SK-N-DZ (cell line): ENCODE measurements at regions not wholly inside any gene's neighbourhood (a gene's known extent, or its start where the extent isn't known, plus 50 kb on each side); places are given as distances from the start of the nearest gene placed in this dataset.
"Not testable (repeated sequence)": the region's sequence is repeated elsewhere in the genome, so short reads cannot be mapped to it uniquely, and the experiment has no call there.

Source experiments
- DNase-seq: peaks from one replicate; pipeline ENCODE4 v3.0.0-alpha.2; 2015; ENCODE audit warnings: low spot score

GRCh38 chr1:118828038-118828437 is 160.1 kb downstream of the TBX15 start:
- no peak for DNase-seq

DNA sequence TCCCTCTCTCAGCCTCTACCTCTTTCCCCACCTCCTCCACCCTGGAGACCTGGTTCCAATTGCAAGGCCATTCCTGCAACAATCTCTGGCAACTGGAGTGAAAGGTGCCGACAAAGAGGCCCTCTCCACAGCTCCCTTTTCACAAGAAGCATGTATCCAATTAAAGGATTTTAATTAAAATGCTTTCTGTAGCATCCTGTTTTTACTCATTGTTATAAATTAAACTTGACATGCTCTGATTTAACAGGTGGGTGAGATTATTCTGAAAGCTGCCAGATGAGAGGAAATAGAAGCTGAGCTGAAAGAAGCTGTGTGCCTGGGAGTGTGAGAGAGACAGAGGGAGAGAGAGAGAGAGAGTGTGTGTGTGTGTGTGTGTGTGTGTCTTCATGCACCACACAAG is 160.5 kb downstream of the TBX15 start:
- no peak for DNase-seq

DNA sequence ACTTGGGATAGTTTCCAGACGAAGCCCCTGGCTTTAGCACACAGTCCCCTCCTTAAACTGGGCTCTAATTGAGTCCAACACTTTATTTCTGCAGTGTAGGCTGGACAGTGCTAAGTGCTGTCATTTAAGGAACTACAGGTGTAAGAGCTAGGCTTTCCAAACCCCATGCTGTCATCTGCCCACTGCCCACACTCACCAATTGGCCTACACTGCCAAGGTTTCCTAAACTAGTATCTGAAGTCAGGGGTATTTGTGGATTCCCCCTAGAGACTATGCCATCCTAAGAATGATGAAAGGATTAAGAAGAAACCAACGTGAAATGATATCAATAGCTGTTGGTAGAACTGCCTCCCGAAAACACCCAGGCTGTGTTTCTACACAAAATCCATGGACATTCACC is 160.9 kb downstream of the TBX15 start:
- DNase-seq = no peak

DNA sequence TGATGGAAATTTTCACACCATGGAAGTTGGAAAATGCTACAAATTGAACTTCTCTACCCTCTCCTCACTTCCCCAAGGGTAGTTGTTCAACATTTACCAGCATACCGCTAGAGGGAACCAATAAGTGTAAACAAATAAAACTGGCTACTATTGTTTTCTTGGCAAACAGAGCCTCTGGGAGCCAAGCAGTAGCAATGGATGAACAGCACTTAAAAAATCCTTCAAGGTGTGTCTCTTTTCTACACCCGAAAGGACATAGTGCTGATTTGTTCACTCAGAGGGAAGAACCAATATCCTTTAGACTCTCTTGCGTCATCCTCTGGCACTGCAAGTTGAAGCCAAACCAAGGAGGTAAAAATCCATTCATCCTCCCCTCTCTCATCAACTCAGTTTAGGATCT is 161.5 kb downstream of the TBX15 start:
- no peak for DNase-seq

GRCh38 chr1:118825619-118826018 is 162.5 kb downstream of the TBX15 start:
- no peak for DNase-seq

DNA sequence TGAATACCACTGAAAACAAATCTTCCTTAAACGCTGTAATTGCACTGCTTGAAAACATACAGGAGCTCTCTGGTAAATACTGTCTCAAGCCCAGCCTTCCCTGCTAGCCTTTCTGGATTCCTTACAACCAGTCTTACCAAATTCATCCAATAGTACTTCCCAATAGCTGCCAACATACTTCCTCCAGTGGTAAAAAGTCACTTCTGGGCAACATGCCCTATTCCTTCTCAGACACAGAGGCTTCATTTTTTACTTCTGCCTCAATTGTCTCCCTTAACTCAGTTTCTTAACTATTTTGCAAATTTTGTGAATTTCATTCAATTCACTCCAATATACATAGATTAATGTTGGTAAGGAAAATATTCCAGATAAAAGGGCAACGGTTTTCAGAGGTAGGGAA is 166.3 kb downstream of the TBX15 start:
- DNase-seq = no peak

GRCh38 chr1:118820864-118821263 is 167.3 kb downstream of the TBX15 start:
- DNase-seq = no peak

DNA sequence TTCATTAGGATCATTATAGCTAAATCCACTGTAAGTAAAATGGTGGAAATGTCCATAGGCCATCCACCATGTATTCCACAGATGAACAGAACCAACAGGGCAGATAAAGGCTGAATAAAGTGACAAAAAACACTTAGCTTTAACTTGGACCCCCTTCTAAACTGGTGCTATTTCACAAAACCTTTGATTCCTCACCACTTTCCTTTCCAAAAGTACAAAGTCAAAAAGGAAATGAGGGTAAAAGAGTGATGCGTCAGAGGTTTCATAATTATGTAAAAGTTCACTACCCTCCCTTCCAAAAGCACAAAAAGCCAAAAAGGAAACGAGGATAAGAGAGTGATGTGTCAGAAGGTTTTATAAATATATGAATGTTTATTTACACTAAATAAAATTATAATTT is 172.2 kb downstream of the TBX15 start:
- no peak for DNase-seq

- no peak for DNase-seq
Measured at GRCh38 chr1:118812555-118812954, 175.6 kb downstream of the TBX15 start.

DNA sequence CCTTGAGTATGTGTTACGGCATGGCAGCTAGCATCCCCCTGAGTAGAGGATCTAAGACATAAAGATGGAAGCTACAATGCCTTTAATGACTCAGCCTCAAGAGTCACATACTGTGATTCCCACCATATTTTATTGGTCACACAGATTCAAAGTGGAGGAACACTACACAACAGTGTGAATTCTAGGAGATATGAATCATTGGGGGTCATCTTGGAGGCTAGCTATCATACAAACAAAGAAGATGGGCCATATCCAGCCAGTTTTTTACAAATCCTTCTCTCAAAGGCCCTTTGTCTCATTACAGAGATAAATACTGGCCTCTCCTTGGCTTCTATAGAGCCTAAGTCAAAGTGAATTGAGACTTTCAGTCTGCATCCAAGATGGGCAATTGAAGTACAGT is 177.0 kb downstream of the TBX15 start:
- no peak for DNase-seq

DNA sequence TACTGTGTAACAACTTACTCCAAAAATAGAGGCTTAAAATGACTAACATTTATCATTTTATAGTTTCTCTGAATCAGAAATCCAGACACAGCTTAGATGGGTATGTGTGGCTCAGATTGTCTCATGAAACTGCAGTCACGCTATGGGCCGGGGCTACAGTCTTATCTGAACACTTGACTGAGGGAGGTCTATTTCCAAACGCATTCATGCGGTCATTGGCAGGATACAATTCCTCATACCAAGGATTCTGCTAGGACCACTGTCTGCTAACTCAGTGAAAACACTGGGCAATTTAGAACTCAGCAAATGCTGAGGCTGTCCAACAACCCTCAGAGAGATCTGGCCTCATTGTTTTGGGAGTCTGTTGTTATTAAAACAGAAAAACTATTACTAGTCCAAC is 178.6 kb downstream of the TBX15 start:
- DNase-seq = no peak

GRCh38 chr1:118803128-118803527 is 185.0 kb downstream of the TBX15 start:
- not testable (repeated sequence) for DNase-seq

GRCh38 chr1:118791094-118791691 is 196.9 kb downstream of the TBX15 start:
- no peak for DNase-seq

GRCh38 chr1:118788463-118788862 is 199.7 kb downstream of the TBX15 start:
- no peak for DNase-seq

GRCh38 chr1:118786454-118787155 is 201.5 kb downstream of the TBX15 start:
- DNase-seq = no peak

DNA sequence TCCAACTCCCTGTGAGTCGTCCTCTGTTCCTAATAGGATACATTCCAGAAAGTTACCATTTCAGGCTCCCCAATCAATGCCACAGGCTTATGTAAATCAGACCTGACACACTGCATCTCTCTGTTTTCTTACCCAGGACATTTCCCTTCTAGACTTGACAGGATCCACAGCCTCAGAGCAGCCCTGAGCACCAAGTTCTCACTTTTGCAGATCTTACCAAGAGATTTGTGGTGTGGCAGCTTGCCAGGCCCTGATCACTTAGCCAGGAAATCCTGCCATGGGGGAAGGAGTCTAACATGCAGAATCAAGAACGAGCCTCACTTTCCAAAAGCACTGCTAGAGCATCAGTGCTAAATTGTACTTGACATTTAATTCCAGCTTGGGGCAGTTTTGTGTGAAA is 202.9 kb downstream of the TBX15 start:
- no peak for DNase-seq

DNA sequence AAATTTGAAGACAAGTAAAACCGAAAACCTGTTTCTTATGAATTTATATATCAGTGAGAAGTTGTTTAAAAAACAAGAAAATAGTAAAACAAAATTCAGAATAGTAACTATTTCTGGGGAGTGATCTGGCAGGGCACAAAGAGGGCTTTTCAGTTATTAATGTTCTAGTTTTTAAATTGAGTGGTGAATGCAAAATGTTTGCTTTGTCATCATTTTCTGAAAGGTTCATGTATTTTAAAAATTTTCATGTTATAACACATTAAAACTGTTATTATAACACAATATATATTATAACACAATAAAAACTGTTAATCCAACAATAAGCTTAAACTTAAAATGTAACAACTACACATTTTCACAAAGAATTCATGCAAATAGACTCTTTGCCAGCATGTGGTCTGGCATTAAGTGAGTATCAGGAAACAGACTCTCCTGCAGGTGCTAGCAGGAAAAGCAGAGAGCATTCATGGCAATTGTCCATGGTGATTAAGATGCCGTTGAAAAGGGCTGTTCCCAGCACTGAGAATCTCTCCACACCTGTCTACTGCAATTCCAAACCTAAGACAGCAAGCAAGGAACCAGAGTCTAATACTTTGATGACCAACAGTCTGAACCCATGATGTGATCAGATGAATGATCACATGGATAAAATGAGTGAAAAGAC is 204.9 kb downstream of the TBX15 start:
- no peak for DNase-seq

DNA sequence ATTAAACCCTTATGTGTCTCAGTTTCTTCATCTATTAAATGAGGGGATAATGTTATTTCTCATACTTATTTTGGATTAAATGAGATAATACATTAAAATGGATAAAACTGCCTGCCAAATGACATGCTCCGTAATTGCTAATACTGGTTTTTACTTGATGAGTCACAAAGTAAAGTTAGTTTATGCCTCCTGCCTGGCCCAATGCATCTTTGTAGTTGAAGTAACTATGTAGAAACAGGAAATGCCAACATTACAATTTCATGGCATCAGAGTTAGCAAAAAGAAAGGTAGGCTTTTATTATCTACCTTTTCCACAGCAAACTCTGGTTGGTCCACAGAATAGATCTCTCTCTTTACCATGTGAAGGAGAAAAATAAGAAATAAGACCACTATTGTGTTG is 214.5 kb downstream of the TBX15 start:
- no peak for DNase-seq

DNA sequence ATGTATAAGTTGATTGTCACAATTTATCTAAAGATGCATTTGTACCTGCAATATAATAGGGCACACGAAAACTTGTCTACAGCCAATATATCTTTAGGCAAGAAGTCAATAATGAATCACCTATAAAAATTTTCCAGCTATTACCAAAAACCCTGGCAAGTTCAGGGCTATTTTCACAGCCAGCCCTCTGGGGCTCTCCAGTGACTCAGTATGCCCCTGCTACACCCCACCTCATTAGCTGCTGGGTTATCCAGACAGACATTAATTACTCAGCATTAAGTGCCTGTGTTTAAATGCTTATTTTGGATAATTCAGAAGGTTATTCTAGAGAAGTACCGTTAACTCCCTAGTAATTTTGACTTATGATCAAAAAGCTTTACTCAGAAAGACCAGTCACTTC is 220.2 kb downstream of the TBX15 start:
- DNase-seq = no peak

DNA sequence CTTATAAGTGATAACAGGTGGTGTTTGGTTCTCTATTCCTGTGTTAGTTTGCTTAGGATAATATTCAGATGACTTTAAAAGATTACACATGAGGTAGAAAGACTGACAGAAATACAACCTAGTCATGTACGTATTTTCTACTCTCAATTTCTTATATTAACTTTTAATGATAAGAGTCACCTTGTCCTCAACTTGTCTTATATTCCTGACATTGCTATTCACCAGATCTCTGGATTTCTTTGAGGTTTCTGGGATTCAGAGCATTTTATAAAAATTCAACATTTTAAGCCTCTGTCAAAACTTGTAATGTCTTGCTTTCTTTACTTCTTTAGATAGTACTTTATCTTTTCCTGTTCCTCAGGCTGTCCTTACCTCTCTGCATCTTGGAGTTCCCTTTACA is 234.2 kb downstream of the TBX15 start:
- DNase-seq = no peak

DNA sequence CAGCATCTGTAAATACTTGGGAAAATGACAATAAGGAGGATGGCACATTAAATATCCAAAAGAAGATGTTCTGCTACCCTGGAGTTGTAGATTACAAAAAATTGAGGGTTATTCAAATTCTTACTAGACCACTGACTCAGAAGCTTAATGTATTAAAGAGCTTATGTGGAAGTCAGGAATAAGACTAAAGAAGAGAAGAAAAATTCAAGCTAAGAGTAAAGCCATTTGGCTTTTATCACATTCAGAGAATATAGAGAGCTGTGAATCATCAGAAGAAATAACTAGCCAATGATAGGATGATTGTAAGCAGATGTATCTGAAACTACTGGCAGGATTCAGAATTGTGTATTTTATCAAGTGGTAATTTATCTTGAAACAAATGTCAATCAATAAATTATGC is 237.0 kb downstream of the TBX15 start:
- no peak for DNase-seq

DNA sequence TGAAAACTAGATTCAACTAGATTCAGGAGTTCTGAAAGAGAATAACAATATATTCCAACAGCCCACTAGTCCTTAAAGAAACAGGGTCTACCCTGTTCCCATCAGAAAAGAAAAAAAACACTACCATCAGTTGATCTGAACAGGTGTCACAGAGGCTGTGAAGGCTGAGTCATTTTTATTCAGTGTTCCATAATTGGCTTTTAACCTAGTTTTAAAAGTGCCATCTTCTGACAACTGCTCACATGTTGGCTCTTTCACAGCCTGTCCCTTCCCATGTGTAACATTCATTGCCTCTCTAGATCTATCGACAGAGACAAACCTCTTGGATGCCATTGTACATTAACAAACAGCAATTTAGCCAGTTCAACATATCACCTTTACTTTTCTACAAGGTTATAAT is 243.7 kb downstream of the TBX15 start:
- DNase-seq = no peak

DNA sequence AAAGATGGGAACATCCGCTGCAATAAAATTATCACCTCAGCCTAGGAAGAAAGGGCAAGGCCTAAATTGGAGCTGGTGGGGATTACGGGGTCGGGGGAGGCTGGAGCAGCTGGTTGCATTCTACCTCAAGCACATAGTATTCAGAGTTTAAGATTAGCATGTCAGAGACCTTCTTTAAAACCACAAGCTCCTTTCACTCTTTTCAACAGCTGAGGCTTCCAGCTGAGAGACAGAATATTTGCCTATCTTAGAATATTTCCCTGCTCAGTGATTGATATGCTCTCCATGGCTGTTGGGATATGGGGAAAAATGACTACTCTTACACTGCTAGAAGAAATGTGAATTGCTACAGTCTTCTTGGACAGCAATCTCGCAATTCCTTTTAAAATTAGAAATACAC is 248.6 kb downstream of the TBX15 start:
- no peak for DNase-seq
